HepG2 (cell line): ENCODE measurements at regions not wholly inside any gene's neighbourhood (a gene's known extent, or its start where the extent isn't known, plus 50 kb on each side); places are given as distances from the start of the nearest gene placed in this dataset.
"Not testable (repeated sequence)": the region's sequence is repeated elsewhere in the genome, so short reads cannot be mapped to it uniquely, and the experiment has no call there.

Experiments
- ATAC-seq: fragments of 200-7000 bp; cut with Tn5 transposase; 3 replicates; pipeline ENCODE4 v1.9.1; 2020; ENCODE audit warnings: mild to moderate bottlenecking, moderate library complexity
- BruUV-seq: library from RNA; stranded (reverse); fragments of 400-500 nt; replicated peaks from 2 replicates; lab custom pipeline; 2021; lab: Mats Ljungman, UMichigan
- CTCF ChIA-PET: fragments of 300-600 bp; formaldehyde crosslinking; extraction: SDS; loops from one replicate; lab custom pipeline; 2021; ENCODE audit warnings: low total read pairs, inconsistent platforms, low intra/inter-chr PET ratio; lab: Yijun Ruan, JAX
- POLR2A ChIA-PET: fragments of 350-600 bp; sonication (Branson Sonifier 250); formaldehyde crosslinking; loops from one replicate; lab custom pipeline; 2020; ENCODE audit warnings: antibody characterized with exemption, inconsistent platforms; lab: Yijun Ruan, JAX
- DNase-seq: peaks from one replicate; pipeline ENCODE4 v3.0.0-alpha.2; 2015; ENCODE audit warnings: low spot score
- FAIRE-seq: peaks from 3 replicates; lab custom pipeline; 2011; peaks lifted over from hg19 to GRCh38; lab: Jason Lieb, UNC
- H2AFZ ChIP-seq: one replicate; pipeline ENCODE4 v1.6.1; 2011; ENCODE audit warnings: low read length, inconsistent platforms
- H3K27ac ChIP-seq: fragments of 300-600 bp; 3 replicates; pipeline ENCODE4 v1.8.0; 2011; ENCODE audit warnings: mixed run types, mild to moderate bottlenecking, mixed read lengths, low read length, inconsistent platforms; ENCODE audit not compliant: insufficient read depth; ENCODE audit errors: extremely low read length
- H3K27me3 ChIP-seq, 2 experiments: fragments of 200-600 bp in 1 of 2; 2 replicates in 1 of 2; 3 replicates in 1 of 2; pipeline versions ENCODE4 v1.6.0 to v1.8.0; 2011; ENCODE audit warnings: low read length in 2 of 2, mild to moderate bottlenecking in 2 of 2, moderate library complexity in 2 of 2, inconsistent platforms in 1 of 2; ENCODE audit not compliant: insufficient read depth in 2 of 2, control insufficient read depth in 1 of 2
- H3K36me3 ChIP-seq, 2 experiments: fragments of 200-600 bp in 1 of 2; replicated peaks in 1 of 2; 2 replicates in 1 of 2; 3 replicates in 1 of 2; pipeline versions ENCODE4 v1.5.1 to v1.8.0; 2011; ENCODE audit warnings: low read length in 2 of 2, inconsistent platforms in 1 of 2; ENCODE audit not compliant: insufficient read depth in 2 of 2, control insufficient read depth in 1 of 2
- H3K4me1 ChIP-seq: 2 replicates; pipeline ENCODE4 v1.5.1; 2012; ENCODE audit warnings: low read length, inconsistent platforms; ENCODE audit not compliant: insufficient read depth
- H3K4me2 ChIP-seq: 2 replicates; pipeline ENCODE4 v1.6.0; 2011; ENCODE audit warnings: low read depth, low read length, inconsistent platforms
- H3K4me3 ChIP-seq, 3 experiments: fragments of 200-600 bp in 1 of 3; sonication (generic), shearing (Covaris generic) in 1 of 3; replicated peaks in 1 of 3; 2 replicates each; pipeline ENCODE4 v1.5.1; 2011 to 2016; ENCODE audit warnings: low read length in 3 of 3, inconsistent platforms in 2 of 3, low read depth in 2 of 3, mild to moderate bottlenecking in 2 of 3, control low read depth in 1 of 3, mixed read lengths in 1 of 3; ENCODE audit not compliant: insufficient read depth in 1 of 3
- H3K79me2 ChIP-seq: one replicate; pipeline ENCODE4 v1.6.1; 2011; ENCODE audit warnings: low read length, inconsistent platforms; ENCODE audit not compliant: insufficient read depth
- H3K9ac ChIP-seq: 2 replicates; pipeline ENCODE4 v1.6.0; 2011; ENCODE audit warnings: mild to moderate bottlenecking, low read depth, low read length, inconsistent platforms; ENCODE audit not compliant: insufficient read depth
- H3K9me3 ChIP-seq: 2 replicates; pipeline ENCODE4 v1.5.1; 2012; ENCODE audit warnings: mild to moderate bottlenecking, low read length
- H4K20me1 ChIP-seq: 2 replicates; pipeline ENCODE4 v1.6.0; 2011; ENCODE audit warnings: inconsistent platforms, mild to moderate bottlenecking, low read length, moderate library complexity; ENCODE audit not compliant: insufficient read depth
- HOXD1 ChIP-seq: sonication (generic); formaldehyde crosslinking; IDR thresholded peaks from 2 replicates; pipeline ENCODE4 v1.5.0; 2020; ENCODE audit warnings: missing genetic modification reagents
- MED1 ChIP-seq: sonication (generic); formaldehyde crosslinking; IDR thresholded peaks from 2 replicates; pipeline ENCODE4 v1.4.0; 2020; ENCODE audit warnings: missing genetic modification reagents
- NAIF1 ChIP-seq: sonication (generic); formaldehyde crosslinking; IDR thresholded peaks from 2 replicates; pipeline ENCODE4 v1.5.0; 2020; ENCODE audit warnings: mild to moderate bottlenecking, missing genetic modification reagents, borderline replicate concordance
- RARA ChIP-seq: IDR thresholded peaks from 2 replicates; pipeline ENCODE4 v1.6.1; 2016; ENCODE audit warnings: missing genetic modification reagents, missing compliant biosample characterization
- RARG ChIP-seq: sonication (generic); formaldehyde crosslinking; IDR thresholded peaks from 2 replicates; pipeline ENCODE4 v1.4.0; 2020; ENCODE audit warnings: low read depth, mild to moderate bottlenecking, missing genetic modification reagents
- ZNF235 ChIP-seq: sonication (generic); formaldehyde crosslinking; IDR thresholded peaks from 2 replicates; pipeline ENCODE4 v1.8.1; 2023; ENCODE audit warnings: mild to moderate bottlenecking, missing genetic modification reagents, borderline replicate concordance
- ZNF335 ChIP-seq: sonication (generic); formaldehyde crosslinking; IDR thresholded peaks from 2 replicates; pipeline ENCODE4 v1.4.0; 2020; ENCODE audit warnings: missing genetic modification reagents
- ZNF646 ChIP-seq: sonication (generic); formaldehyde crosslinking; IDR thresholded peaks from 2 replicates; pipeline ENCODE4 v1.9.0; 2021; ENCODE audit warnings: mild to moderate bottlenecking, missing genetic modification reagents
- WGBS: methylation state at CpG from one replicate; pipeline ENCODE4 v1.1.6; 2017; ENCODE audit warnings: low lambda C conversion rate; 5-methylcytosine and 5-hydroxymethylcytosine counted together
- in situ Hi-C: cut with HindIII; loops from 2 replicates; pipeline ENCODE4 v1.10.0; 2017; ENCODE audit warnings: low pct_unique_long_range_greater_than_20kb; ENCODE audit not compliant: extremely low pct_ligation_motif_present
- intact Hi-C: fragments of 100-400 bp; cut with micrococcal nuclease; formaldehyde crosslinking; loops from one replicate; pipeline ENCODE4 v1.10.0; 2022; ENCODE audit not compliant: unreplicated experiment

GRCh38 chr3:4211610-4212009 is 91.6 kb upstream of the SETMAR start (continued):
- TF ChIP-seq ZNF646 (no peak), NAIF1 (CRISPR knock-in tag) (no peak), ZNF235 (CRISPR knock-in tag) (no peak), HOXD1 (CRISPR knock-in tag) (no peak), ZNF335 (no peak), RARG (CRISPR knock-in tag) (no peak), MED1 (CRISPR knock-in tag) (no peak), RARA (no peak)

- H4K20me1 ChIP-seq, H3K79me2 ChIP-seq, CTCF ChIA-PET, BruUV-seq, in situ Hi-C loops, H3K4me1 ChIP-seq, DNase-seq, FAIRE-seq, intact Hi-C loops, H3K9ac ChIP-seq, H3K36me3 ChIP-seq, H3K27me3 ChIP-seq, H3K4me2 ChIP-seq, H3K27ac ChIP-seq, POLR2A ChIA-PET, H2AFZ ChIP-seq, H3K9me3 ChIP-seq, H3K4me3 ChIP-seq, ATAC-seq: not testable (repeated sequence)
Observed at GRCh38 chr3:4213420-4213819, 89.7 kb upstream of the SETMAR start.

GRCh38 chr3:4216974-4217373 is 86.2 kb upstream of the SETMAR start:
- H2AFZ ChIP-seq, intact Hi-C loops, FAIRE-seq, H3K4me3 ChIP-seq, H3K27me3 ChIP-seq, DNase-seq, CTCF ChIA-PET, BruUV-seq, H3K9me3 ChIP-seq, H3K36me3 ChIP-seq, H4K20me1 ChIP-seq, POLR2A ChIA-PET, H3K4me1 ChIP-seq, ATAC-seq, in situ Hi-C loops, H3K4me2 ChIP-seq, H3K9ac ChIP-seq, H3K27ac ChIP-seq, H3K79me2 ChIP-seq: not testable (repeated sequence)
- 79% methylated on average over 2 of the region's 2 CpGs for WGBS
